ENCODE measurements at regions not wholly inside any gene's neighbourhood (a gene's known extent, or its start where the extent isn't known, plus 50 kb on each side); places are given as distances from the start of the nearest gene placed in this dataset.
A peak's percentile ranks its signal among the peaks of the same experiment; 100 is the strongest.

DNA sequence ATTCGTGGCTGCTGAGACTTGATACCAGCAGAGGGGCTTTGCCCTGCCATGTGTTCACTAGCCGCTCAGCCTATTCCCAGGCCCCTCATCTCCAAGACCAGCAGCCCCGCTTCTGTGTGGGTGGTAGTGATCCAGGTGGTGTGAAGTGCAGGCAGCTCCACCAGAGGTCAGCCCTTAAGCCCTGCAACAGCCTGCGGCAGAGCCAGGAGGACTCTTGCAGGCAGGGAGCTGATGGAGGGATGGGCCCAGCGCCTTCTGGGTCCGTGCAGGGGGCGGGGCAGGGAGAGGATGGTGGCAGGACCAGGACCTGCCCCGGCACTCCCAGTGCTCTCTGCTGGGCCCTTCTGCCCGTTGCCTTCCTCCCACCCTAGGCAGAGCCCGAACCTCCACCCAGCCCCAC is 162.0 kb downstream of the SH3BP4 start (continued):
- TF ChIP-seq POLR2AphosphoS5 (IDR thresholded peaks at IDR 0.05; ENCODE audit: low read depth, low read length): no peak
- no peak for TF ChIP-seq CHD2 (IDR thresholded peaks at IDR 0.05; ENCODE audit: low read length)
- TF ChIP-seq, protein P1, sequence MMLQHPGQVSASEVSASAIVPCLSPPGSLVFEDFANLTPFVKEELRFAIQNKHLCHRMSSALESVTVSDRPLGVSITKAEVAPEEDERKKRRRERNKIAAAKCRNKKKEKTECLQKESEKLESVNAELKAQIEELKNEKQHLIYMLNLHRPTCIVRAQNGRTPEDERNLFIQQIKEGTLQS (IDR thresholded peaks at IDR 0.05; ENCODE audit: insufficient read depth, low read depth, low read length): no peak
- TF ChIP-seq NANOG (IDR thresholded peaks at IDR 0.05; ENCODE audit: insufficient read depth, low read depth, low read length, poor library complexity, severe bottlenecking): no peak
- TF ChIP-seq CTCF (IDR thresholded peaks at IDR 0.05; ENCODE audit: control extremely low read depth in 1 of 3, insufficient read depth in 1 of 3, low read depth in 1 of 3, low read length in 3 of 3): peak; percentile 51 to 61 (median 56)
- TF ChIP-seq, protein P2, sequence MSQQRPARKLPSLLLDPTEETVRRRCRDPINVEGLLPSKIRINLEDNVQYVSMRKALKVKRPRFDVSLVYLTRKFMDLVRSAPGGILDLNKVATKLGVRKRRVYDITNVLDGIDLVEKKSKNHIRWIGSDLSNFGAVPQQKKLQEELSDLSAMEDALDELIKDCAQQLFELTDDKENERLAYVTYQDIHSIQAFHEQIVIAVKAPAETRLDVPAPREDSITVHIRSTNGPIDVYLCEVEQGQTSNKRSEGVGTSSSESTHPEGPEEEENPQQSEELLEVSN (IDR thresholded peaks at IDR 0.05): peak; percentile 32; the same call in 1 of the 2 replicates
- TF ChIP-seq CEBPB (IDR thresholded peaks at IDR 0.05; ENCODE audit: low read depth, low read length): no peak
- no peak for TF ChIP-seq JUND (IDR thresholded peaks at IDR 0.05; ENCODE audit: low read length)
- TF ChIP-seq, protein P3, sequence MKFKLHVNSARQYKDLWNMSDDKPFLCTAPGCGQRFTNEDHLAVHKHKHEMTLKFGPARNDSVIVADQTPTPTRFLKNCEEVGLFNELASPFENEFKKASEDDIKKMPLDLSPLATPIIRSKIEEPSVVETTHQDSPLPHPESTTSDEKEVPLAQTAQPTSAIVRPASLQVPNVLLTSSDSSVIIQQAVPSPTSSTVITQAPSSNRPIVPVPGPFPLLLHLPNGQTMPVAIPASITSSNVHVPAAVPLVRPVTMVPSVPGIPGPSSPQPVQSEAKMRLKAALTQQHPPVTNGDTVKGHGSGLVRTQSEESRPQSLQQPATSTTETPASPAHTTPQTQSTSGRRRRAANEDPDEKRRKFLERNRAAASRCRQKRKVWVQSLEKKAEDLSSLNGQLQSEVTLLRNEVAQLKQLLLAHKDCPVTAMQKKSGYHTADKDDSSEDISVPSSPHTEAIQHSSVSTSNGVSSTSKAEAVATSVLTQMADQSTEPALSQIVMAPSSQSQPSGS (IDR thresholded peaks at IDR 0.05; ENCODE audit: low read length): no peak
